ENCODE measurements at regions not wholly inside any gene's neighbourhood (a gene's known extent, or its start where the extent isn't known, plus 50 kb on each side); places are given as distances from the start of the nearest gene placed in this dataset.
"Not testable (repeated sequence)": the region's sequence is repeated elsewhere in the genome, so short reads cannot be mapped to it uniquely, and the experiment has no call there.

DNA sequence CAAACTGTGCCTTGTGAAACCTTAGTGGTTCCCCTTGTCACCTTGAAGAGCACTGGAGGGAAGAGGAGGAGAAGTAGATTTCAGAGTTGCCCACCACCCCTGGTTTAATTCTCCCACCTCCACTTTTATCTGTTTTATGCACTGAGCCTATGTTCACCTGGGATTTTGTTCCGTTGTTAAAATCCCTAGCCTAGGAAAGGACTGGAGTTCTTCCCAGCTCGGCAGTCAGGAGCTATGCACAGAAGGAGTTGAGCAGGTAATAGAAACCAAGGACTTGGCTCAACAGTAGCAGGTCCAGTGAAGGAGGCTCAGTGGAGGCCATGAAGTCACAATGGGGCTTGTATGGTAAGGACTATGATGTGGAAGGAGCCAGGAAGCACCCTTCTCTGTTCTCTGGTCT is 182.4 kb upstream of the ADRA1D start:
- Histone ChIP-seq H3T11ph (ENCODE audit: low read length) (no peak overlapping the region), H3K23ac (ENCODE audit: insufficient read length, low read depth, low read length) (no peak overlapping the region), H3K9me3 (ENCODE audit: control insufficient read depth, low read depth, low read length) (no peaks in the 10 kb centered on the region), H3K4ac (ENCODE audit: low read depth, low read length) (no peak overlapping the region), H3K9ac (ENCODE audit: extremely low read depth, insufficient read length, low read length) (no peak overlapping the region), H2BK5ac (ENCODE audit: insufficient read length, low read length) (no peak overlapping the region), H3K27me3 (ENCODE audit: insufficient read depth, low read length) (no peaks in the 10 kb centered on the region), H2AFZ (ENCODE audit: low read length) (no peak overlapping the region), H4K20me1 (ENCODE audit: control insufficient read depth, insufficient read depth, insufficient read length) (peaks cover 2% of the 10 kb centered on the region), H2BK12ac (ENCODE audit: insufficient read length, low read depth, low read length) (no peak overlapping the region), H3K18ac (ENCODE audit: insufficient read length, low read depth, low read length) (no peak overlapping the region), H3K27ac (ENCODE audit: insufficient read length, low read depth, low read length) (no peak overlapping the region), H3K79me1 (ENCODE audit: insufficient read depth, low read depth, low read length, poor library complexity, severe bottlenecking) (no peaks in the 10 kb centered on the region), H3K4me2 (ENCODE audit: insufficient read depth, insufficient read length, low read length) (no peak overlapping the region), H2BK120ac (ENCODE audit: low read depth, low read length, poor library complexity, severe bottlenecking) (no peak overlapping the region), H3K23me2 (ENCODE audit: insufficient read length, low read depth, low read length, poor library complexity, severe bottlenecking) (no peaks in the 10 kb centered on the region), H3K79me2 (ENCODE audit: insufficient read depth, low read length) (no peaks in the 10 kb centered on the region), H3K14ac (ENCODE audit: insufficient read depth, low read length) (no peak overlapping the region), H2AK5ac (ENCODE audit: insufficient read length, low read length) (no peak overlapping the region), H4K8ac (replicated peaks; ENCODE audit: insufficient read length, low read depth, low read length) (no peak overlapping the region), H3K4me1 (ENCODE audit: insufficient read depth, low read length) (no peaks in the 10 kb centered on the region), H4K5ac (ENCODE audit: insufficient read length, low read depth, low read length) (no peak overlapping the region), H2BK20ac (ENCODE audit: low read depth, low read length, poor library complexity, severe bottlenecking) (no peak overlapping the region), H2BK15ac (ENCODE audit: low read depth, low read length) (no peak overlapping the region), H4K91ac (ENCODE audit: insufficient read length, low read depth, low read length) (no peak overlapping the region), H3K56ac (ENCODE audit: insufficient read length, low read depth, low read length) (no peak overlapping the region)
- no peak overlapping the region; a peak in 1 of 7 replicates for H3K27ac Mint-ChIP-seq
- no peaks in the 10 kb centered on the region for H3K27me3 Mint-ChIP-seq (ENCODE audit: low read depth)
- TF ChIP-seq, protein P1, sequence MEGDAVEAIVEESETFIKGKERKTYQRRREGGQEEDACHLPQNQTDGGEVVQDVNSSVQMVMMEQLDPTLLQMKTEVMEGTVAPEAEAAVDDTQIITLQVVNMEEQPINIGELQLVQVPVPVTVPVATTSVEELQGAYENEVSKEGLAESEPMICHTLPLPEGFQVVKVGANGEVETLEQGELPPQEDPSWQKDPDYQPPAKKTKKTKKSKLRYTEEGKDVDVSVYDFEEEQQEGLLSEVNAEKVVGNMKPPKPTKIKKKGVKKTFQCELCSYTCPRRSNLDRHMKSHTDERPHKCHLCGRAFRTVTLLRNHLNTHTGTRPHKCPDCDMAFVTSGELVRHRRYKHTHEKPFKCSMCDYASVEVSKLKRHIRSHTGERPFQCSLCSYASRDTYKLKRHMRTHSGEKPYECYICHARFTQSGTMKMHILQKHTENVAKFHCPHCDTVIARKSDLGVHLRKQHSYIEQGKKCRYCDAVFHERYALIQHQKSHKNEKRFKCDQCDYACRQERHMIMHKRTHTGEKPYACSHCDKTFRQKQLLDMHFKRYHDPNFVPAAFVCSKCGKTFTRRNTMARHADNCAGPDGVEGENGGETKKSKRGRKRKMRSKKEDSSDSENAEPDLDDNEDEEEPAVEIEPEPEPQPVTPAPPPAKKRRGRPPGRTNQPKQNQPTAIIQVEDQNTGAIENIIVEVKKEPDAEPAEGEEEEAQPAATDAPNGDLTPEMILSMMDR (conservative IDR thresholded peaks at IDR 0.05) = no peak
- DNase-seq = no peak
- no peak overlapping the region for H3K4me3 Mint-ChIP-seq
- H3K4me1 Mint-ChIP-seq = 0 out of 4 replicates have a peak, but pooled peaks cover 0 to 3% of the 10 kb centered on the region in 2 experiments
- WGBS (ENCODE audit: extremely low coverage, insufficient read length, low lambda C conversion rate) = no CpG with 5 or more reads among the region's 2 CpGs
- no peaks in the 10 kb centered on the region for H3K36me3 Mint-ChIP-seq (ENCODE audit: insufficient read depth in 1 of 3, low read depth in 3 of 3)
- no peaks in the 10 kb centered on the region for H3K9me3 Mint-ChIP-seq

DNA sequence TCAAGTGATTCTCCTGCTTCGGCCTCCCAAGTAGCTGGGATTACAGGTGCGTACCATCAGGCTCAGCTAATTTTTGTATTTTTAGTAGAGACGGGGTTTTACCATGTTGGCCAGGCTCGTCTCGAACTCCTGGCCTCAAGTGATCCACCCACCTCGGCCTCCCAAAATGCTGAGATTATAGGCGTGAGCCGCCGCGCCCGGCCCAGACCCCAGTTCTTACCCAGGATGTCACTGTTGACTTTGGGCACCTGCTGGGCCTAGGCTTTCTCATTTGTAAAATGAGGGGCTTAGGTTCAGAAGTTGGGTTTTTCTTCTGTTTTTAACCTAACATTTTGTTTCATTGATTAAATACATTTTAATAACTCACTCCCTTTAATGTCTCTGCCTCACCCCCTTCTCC is 181.7 kb upstream of the ADRA1D start:
- H3K4me1 ChIP-seq (ENCODE audit: insufficient read depth, low read length); H3K27ac Mint-ChIP-seq; H4K91ac ChIP-seq (ENCODE audit: insufficient read length, low read depth, low read length); H3K18ac ChIP-seq (ENCODE audit: insufficient read length, low read depth, low read length); H3K23me2 ChIP-seq (ENCODE audit: insufficient read length, low read depth, low read length, poor library complexity, severe bottlenecking); H3K27ac ChIP-seq (ENCODE audit: insufficient read length, low read depth, low read length); H2BK20ac ChIP-seq (ENCODE audit: low read depth, low read length, poor library complexity, severe bottlenecking); H3K56ac ChIP-seq (ENCODE audit: insufficient read length, low read depth, low read length); H3K79me1 ChIP-seq (ENCODE audit: insufficient read depth, low read depth, low read length, poor library complexity, severe bottlenecking); H2BK12ac ChIP-seq (ENCODE audit: insufficient read length, low read depth, low read length); H3T11ph ChIP-seq (ENCODE audit: low read length); DNase-seq; H2BK15ac ChIP-seq (ENCODE audit: low read depth, low read length); H2AK5ac ChIP-seq (ENCODE audit: insufficient read length, low read length); H3K9ac ChIP-seq (ENCODE audit: extremely low read depth, insufficient read length, low read length); H3K79me2 ChIP-seq (ENCODE audit: insufficient read depth, low read length); H3K27me3 ChIP-seq (ENCODE audit: insufficient read depth, low read length); H2BK5ac ChIP-seq (ENCODE audit: insufficient read length, low read length); H3K4ac ChIP-seq (ENCODE audit: low read depth, low read length); H3K36me3 Mint-ChIP-seq (ENCODE audit: insufficient read depth in 1 of 3, low read depth in 3 of 3); H3K27me3 Mint-ChIP-seq (ENCODE audit: low read depth); H3K14ac ChIP-seq (ENCODE audit: insufficient read depth, low read length); H3K9me3 Mint-ChIP-seq; H2BK120ac ChIP-seq (ENCODE audit: low read depth, low read length, poor library complexity, severe bottlenecking); H4K20me1 ChIP-seq (ENCODE audit: control insufficient read depth, insufficient read depth, insufficient read length); H3K4me1 Mint-ChIP-seq; H2AFZ ChIP-seq (ENCODE audit: low read length); H3K23ac ChIP-seq (ENCODE audit: insufficient read length, low read depth, low read length); H4K5ac ChIP-seq (ENCODE audit: insufficient read length, low read depth, low read length); H3K9me3 ChIP-seq (ENCODE audit: control insufficient read depth, low read depth, low read length); H3K4me2 ChIP-seq (ENCODE audit: insufficient read depth, insufficient read length, low read length); H4K8ac ChIP-seq (replicated peaks; ENCODE audit: insufficient read length, low read depth, low read length); H3K4me3 Mint-ChIP-seq: not testable (repeated sequence)
- WGBS (ENCODE audit: extremely low coverage, insufficient read length, low lambda C conversion rate) = no CpG with 5 or more reads among the region's 11 CpGs

Measured in H9 (cell line).